ENCODE measurements at regions not wholly inside any gene's neighbourhood (a gene's known extent, or its start where the extent isn't known, plus 50 kb on each side); places are given as distances from the start of the nearest gene placed in this dataset.
A peak's percentile ranks its signal among the peaks of the same experiment; 100 is the strongest.

- no peak for DNase-seq (ENCODE audit: low read depth in 1 of 2, low spot score in 1 of 2)
- no peaks in the 10 kb centered on the region for H3K27me3 ChIP-seq
- H3K9me3 ChIP-seq (ENCODE audit: low read depth), result no peaks in the 10 kb centered on the region
- peaks cover 7% of the 10 kb centered on the region for H3K4me1 ChIP-seq (ENCODE audit: low read depth)
- H3K36me3 ChIP-seq, result no peaks in the 10 kb centered on the region
- H3K27ac ChIP-seq, result no peak overlapping the region
- H3K4me3 ChIP-seq, result no peak overlapping the region
- TF ChIP-seq CTCF (IDR thresholded peaks at IDR 0.05; ENCODE audit: low read depth, low read length), result no peak
Measured at GRCh38 chr6:2476376-2476775, 231.0 kb upstream of the GMDS start.

- no peak overlapping the region for H3K4me3 ChIP-seq
- DNase-seq (ENCODE audit: low read depth in 1 of 2, low spot score in 1 of 2), result no peak
- peaks cover 4% of the 10 kb centered on the region for H3K27me3 ChIP-seq
- H3K36me3 ChIP-seq, result no peaks in the 10 kb centered on the region
- no peaks in the 10 kb centered on the region for H3K4me1 ChIP-seq (ENCODE audit: low read depth)
- H3K9me3 ChIP-seq (ENCODE audit: low read depth), result no peaks in the 10 kb centered on the region
- H3K27ac ChIP-seq, result no peak overlapping the region
- TF ChIP-seq CTCF (IDR thresholded peaks at IDR 0.05; ENCODE audit: low read depth, low read length), result no peak
Measured at GRCh38 chr6:2471472-2471871, 226.1 kb upstream of the GMDS start.

GRCh38 chr6:2469428-2469827 is 224.0 kb upstream of the GMDS start:
- Histone ChIP-seq H3K4me1 (ENCODE audit: low read depth) (no peaks in the 10 kb centered on the region), H3K36me3 (no peaks in the 10 kb centered on the region), H3K9me3 (ENCODE audit: low read depth) (no peaks in the 10 kb centered on the region), H3K4me3 (no peak overlapping the region), H3K27ac (no peak overlapping the region), H3K27me3 (peaks cover 4% of the 10 kb centered on the region)
- DNase-seq (ENCODE audit: low read depth in 1 of 2, low spot score in 1 of 2), result no peak
- no peak for TF ChIP-seq CTCF (IDR thresholded peaks at IDR 0.05; ENCODE audit: low read depth, low read length)

- TF ChIP-seq CTCF (IDR thresholded peaks at IDR 0.05; ENCODE audit: low read depth, low read length), result no peak
- no peaks in the 10 kb centered on the region for H3K4me1 ChIP-seq (ENCODE audit: low read depth)
- H3K36me3 ChIP-seq, result no peaks in the 10 kb centered on the region
- peak in 1 of 2 donors; percentile 49 for DNase-seq (ENCODE audit: low read depth in 1 of 2, low spot score in 1 of 2)
- H3K27ac ChIP-seq, result no peak overlapping the region
- H3K9me3 ChIP-seq (ENCODE audit: low read depth), result no peaks in the 10 kb centered on the region
- H3K4me3 ChIP-seq, result no peak overlapping the region
- peaks cover 4% of the 10 kb centered on the region for H3K27me3 ChIP-seq
Measured at GRCh38 chr6:2468601-2468955, 223.2 kb upstream of the GMDS start.

GRCh38 chr6:2467929-2468600 is 222.7 kb upstream of the GMDS start:
- no peak overlapping the region for H3K4me3 ChIP-seq
- no peak overlapping the region for H3K27ac ChIP-seq
- no peak for TF ChIP-seq CTCF (IDR thresholded peaks at IDR 0.05; ENCODE audit: low read depth, low read length)
- H3K9me3 ChIP-seq (ENCODE audit: low read depth), result no peaks in the 10 kb centered on the region
- H3K4me1 ChIP-seq (ENCODE audit: low read depth), result no peaks in the 10 kb centered on the region
- peaks cover 4% of the 10 kb centered on the region for H3K27me3 ChIP-seq
- DNase-seq (ENCODE audit: low read depth in 1 of 2, low spot score in 1 of 2), result no peak
- H3K36me3 ChIP-seq, result no peaks in the 10 kb centered on the region

Measured in cardiac muscle cell (in vitro differentiated cells and primary cell).